T-helper 2 cell treated with Interferon-gamma antibody and Interleukin-4, amounts not matched to agents 5 μg/mL and 100 μg/mL, for 36 hours (primary cell): ENCODE measurements at regions not wholly inside any gene's neighbourhood (a gene's known extent, or its start where the extent isn't known, plus 50 kb on each side); places are given as distances from the start of the nearest gene placed in this dataset.

ENCODE experiments used
- DNase-seq: peaks from one replicate; pipeline ENCODE4 v3.0.0; 2021; ENCODE audit warnings: low spot score
- H3K27ac Mint-ChIP-seq: one replicate; pipeline ENCODE4 v1.8.0; 2021; ENCODE audit warnings: mild to moderate bottlenecking, mixed read lengths
- H3K27me3 Mint-ChIP-seq: one replicate; pipeline ENCODE4 v1.8.0; 2021; ENCODE audit warnings: low read depth, mixed read lengths
- H3K36me3 Mint-ChIP-seq: one replicate; pipeline ENCODE4 v1.8.0; 2021; ENCODE audit warnings: low read depth, mixed read lengths
- H3K4me1 Mint-ChIP-seq: one replicate; pipeline ENCODE4 v1.8.0; 2021; ENCODE audit warnings: low read depth, mixed read lengths
- H3K4me3 Mint-ChIP-seq: one replicate; pipeline ENCODE4 v1.8.0; 2022; ENCODE audit warnings: mild to moderate bottlenecking, moderate library complexity, mixed read lengths
- H3K9me3 Mint-ChIP-seq: one replicate; pipeline ENCODE4 v1.8.0; 2021; ENCODE audit warnings: mixed read lengths

- no peak overlapping the region for H3K4me3 Mint-ChIP-seq
- H3K9me3 Mint-ChIP-seq: no peaks in the 10 kb centered on the region
- H3K27me3 Mint-ChIP-seq: no peaks in the 10 kb centered on the region
- H3K27ac Mint-ChIP-seq: no peak overlapping the region
- DNase-seq: no peak
- H3K36me3 Mint-ChIP-seq: no peaks in the 10 kb centered on the region
- H3K4me1 Mint-ChIP-seq: no peaks in the 10 kb centered on the region
These were observed 66.0 kb upstream of the BTBD3 start for GRCh38 chr20:11851646-11852045.

GRCh38 chr20:11852189-11852588 lies 65.5 kb upstream of the BTBD3 start:
- Mint-ChIP-seq H3K9me3 (no peaks in the 10 kb centered on the region), H3K36me3 (no peaks in the 10 kb centered on the region), H3K27ac (no peak overlapping the region), H3K4me3 (no peak overlapping the region), H3K27me3 (no peaks in the 10 kb centered on the region), H3K4me1 (no peaks in the 10 kb centered on the region)
- DNase-seq: no peak

GRCh38 chr20:11852811-11853210 lies 64.9 kb upstream of the BTBD3 start:
- H3K9me3 Mint-ChIP-seq: no peaks in the 10 kb centered on the region

DNA sequence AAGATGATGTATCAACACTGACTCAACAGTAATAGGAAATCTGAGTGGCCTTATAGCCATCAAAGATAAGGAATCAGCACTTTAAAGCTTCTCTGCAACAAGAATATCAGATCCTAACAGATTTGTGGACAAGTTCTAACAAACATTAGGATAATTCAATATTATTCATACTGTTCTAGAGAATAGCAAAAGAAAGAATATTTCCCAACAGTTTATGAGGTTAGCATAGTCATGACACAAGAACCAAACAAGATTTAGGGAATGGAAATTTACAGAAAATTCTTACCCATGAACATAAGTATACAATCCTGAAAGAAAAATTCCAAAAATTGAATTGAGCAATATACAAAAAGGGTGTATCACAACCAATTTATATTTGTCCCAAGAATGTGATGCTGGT lies 64.3 kb upstream of the BTBD3 start:
- DNase-seq: no peak
- no peaks in the 10 kb centered on the region for H3K9me3 Mint-ChIP-seq
- H3K36me3 Mint-ChIP-seq: no peaks in the 10 kb centered on the region
- no peak overlapping the region for H3K27ac Mint-ChIP-seq
- no peaks in the 10 kb centered on the region for H3K27me3 Mint-ChIP-seq
- H3K4me1 Mint-ChIP-seq: no peaks in the 10 kb centered on the region
- no peak overlapping the region for H3K4me3 Mint-ChIP-seq

More at GRCh38 chr20:11852811-11853210, 64.9 kb upstream of the BTBD3 start:
- no peak overlapping the region for H3K27ac Mint-ChIP-seq
- no peak for DNase-seq
- no peaks in the 10 kb centered on the region for H3K27me3 Mint-ChIP-seq
- no peak overlapping the region for H3K4me3 Mint-ChIP-seq
- no peaks in the 10 kb centered on the region for H3K4me1 Mint-ChIP-seq
- H3K36me3 Mint-ChIP-seq: no peaks in the 10 kb centered on the region

DNA sequence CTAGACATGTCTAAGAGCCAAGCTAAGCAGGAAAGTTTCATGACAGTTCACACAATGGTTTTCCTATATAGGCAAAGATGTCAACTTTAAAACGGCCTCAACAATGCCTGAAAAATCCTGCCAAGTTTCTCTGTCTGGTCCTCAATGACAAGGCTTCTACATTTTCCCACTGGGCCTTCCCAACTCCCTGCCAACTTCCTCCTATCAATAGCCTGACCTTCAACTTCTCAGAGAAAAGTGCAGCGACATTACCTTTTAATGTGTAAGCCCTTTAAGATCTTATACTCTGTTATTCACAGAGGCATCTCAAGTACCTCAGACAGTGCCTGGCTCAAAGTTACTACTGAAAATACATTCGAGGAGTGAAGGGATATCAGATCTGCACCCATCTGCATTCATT lies 56.2 kb upstream of the BTBD3 start:
- H3K27ac Mint-ChIP-seq: no peak overlapping the region
- H3K36me3 Mint-ChIP-seq: no peaks in the 10 kb centered on the region
- H3K4me1 Mint-ChIP-seq: no peaks in the 10 kb centered on the region
- H3K4me3 Mint-ChIP-seq: no peak overlapping the region
- DNase-seq: no peak
- no peaks in the 10 kb centered on the region for H3K27me3 Mint-ChIP-seq
- no peaks in the 10 kb centered on the region for H3K9me3 Mint-ChIP-seq

GRCh38 chr20:11867291-11867919 lies 50.3 kb upstream of the BTBD3 start:
- no peaks in the 10 kb centered on the region for H3K36me3 Mint-ChIP-seq
- H3K4me1 Mint-ChIP-seq: no peaks in the 10 kb centered on the region
- DNase-seq: no peak
- H3K9me3 Mint-ChIP-seq: no peaks in the 10 kb centered on the region
- H3K27me3 Mint-ChIP-seq: peaks cover 2% of the 10 kb centered on the region
- no peak overlapping the region for H3K27ac Mint-ChIP-seq
- H3K4me3 Mint-ChIP-seq: no peak overlapping the region
